ENCODE measurements at regions not wholly inside any gene's neighbourhood (a gene's known extent, or its start where the extent isn't known, plus 50 kb on each side); places are given as distances from the start of the nearest gene placed in this dataset.

- CTCF ChIA-PET = no interaction called here
- Histone ChIP-seq H3K36me3 (ENCODE audit: insufficient read depth, low read length, poor library complexity, severe bottlenecking) (no peaks in the 10 kb centered on the region), H3K4me1 (ENCODE audit: insufficient read depth, low read length, poor library complexity, severe bottlenecking) (no peaks in the 10 kb centered on the region), H3K27ac (ENCODE audit: low read depth, low read length, poor library complexity, severe bottlenecking) (no peak overlapping the region), H3K9me3 (ENCODE audit: low read depth, low read length, poor library complexity, severe bottlenecking) (no peaks in the 10 kb centered on the region), H3K4me3 (ENCODE audit: low read depth, low read length, poor library complexity, severe bottlenecking) (no peak overlapping the region), H3K27me3 (replicated peaks; ENCODE audit: insufficient read depth, low read depth, low read length, poor library complexity) (no peaks in the 10 kb centered on the region)
- TF ChIP-seq EZH2 (IDR thresholded peaks at IDR 0.05; ENCODE audit: borderline replicate concordance, low read depth, low read length, poor library complexity, severe bottlenecking) (no peak), CTCF (conservative IDR thresholded peaks at IDR 0.05; ENCODE audit: low read depth, low read length) (no peak)
- DNase-seq (ENCODE audit: low spot score) = no peak
- no TSS peak for BruUV-seq (replicated peaks)
- POLR2A ChIA-PET (ENCODE audit: low non-redundant PET) = no interaction called here
- intact Hi-C loops (cut with micrococcal nuclease; ENCODE audit: unreplicated experiment) = no loop called here
Measured at GRCh38 chr15:46576646-46577395, 942.0 kb downstream of the SQOR start.

GRCh38 chr15:46577767-46578166 is 942.9 kb downstream of the SQOR start:
- Histone ChIP-seq H3K9me3 (ENCODE audit: low read depth, low read length, poor library complexity, severe bottlenecking) (no peaks in the 10 kb centered on the region), H3K4me3 (ENCODE audit: low read depth, low read length, poor library complexity, severe bottlenecking) (no peak overlapping the region), H3K27me3 (replicated peaks; ENCODE audit: insufficient read depth, low read depth, low read length, poor library complexity) (no peaks in the 10 kb centered on the region), H3K27ac (ENCODE audit: low read depth, low read length, poor library complexity, severe bottlenecking) (no peak overlapping the region), H3K4me1 (ENCODE audit: insufficient read depth, low read length, poor library complexity, severe bottlenecking) (no peaks in the 10 kb centered on the region), H3K36me3 (ENCODE audit: insufficient read depth, low read length, poor library complexity, severe bottlenecking) (no peaks in the 10 kb centered on the region)
- intact Hi-C loops (cut with micrococcal nuclease; ENCODE audit: unreplicated experiment) = no loop called here
- CTCF ChIA-PET = no interaction called here
- TF ChIP-seq CTCF (conservative IDR thresholded peaks at IDR 0.05; ENCODE audit: low read depth, low read length) = no peak
- no peak for TF ChIP-seq EZH2 (IDR thresholded peaks at IDR 0.05; ENCODE audit: borderline replicate concordance, low read depth, low read length, poor library complexity, severe bottlenecking)
- POLR2A ChIA-PET (ENCODE audit: low non-redundant PET) = no interaction called here
- no TSS peak for BruUV-seq (replicated peaks)
- no peak for DNase-seq (ENCODE audit: low spot score)

GRCh38 chr15:46580487-46580886 is 945.7 kb downstream of the SQOR start:
- no peak for TF ChIP-seq EZH2 (IDR thresholded peaks at IDR 0.05; ENCODE audit: borderline replicate concordance, low read depth, low read length, poor library complexity, severe bottlenecking)
- no peak for TF ChIP-seq CTCF (conservative IDR thresholded peaks at IDR 0.05; ENCODE audit: low read depth, low read length)
- ChIA-PET CTCF (no interaction called here), POLR2A (ENCODE audit: low non-redundant PET) (no interaction called here)
- Histone ChIP-seq H3K4me3 (ENCODE audit: low read depth, low read length, poor library complexity, severe bottlenecking) (no peak overlapping the region), H3K9me3 (ENCODE audit: low read depth, low read length, poor library complexity, severe bottlenecking) (no peaks in the 10 kb centered on the region), H3K27ac (ENCODE audit: low read depth, low read length, poor library complexity, severe bottlenecking) (no peak overlapping the region), H3K27me3 (replicated peaks; ENCODE audit: insufficient read depth, low read depth, low read length, poor library complexity) (no peaks in the 10 kb centered on the region), H3K4me1 (ENCODE audit: insufficient read depth, low read length, poor library complexity, severe bottlenecking) (no peaks in the 10 kb centered on the region), H3K36me3 (ENCODE audit: insufficient read depth, low read length, poor library complexity, severe bottlenecking) (no peaks in the 10 kb centered on the region)
- DNase-seq (ENCODE audit: low spot score) = no peak
- BruUV-seq (replicated peaks) = no TSS peak
- intact Hi-C loops (cut with micrococcal nuclease; ENCODE audit: unreplicated experiment) = no loop called here
